GM19463 (cell line): ENCODE measurements at regions not wholly inside any gene's neighbourhood (a gene's known extent, or its start where the extent isn't known, plus 50 kb on each side); places are given as distances from the start of the nearest gene placed in this dataset.
"Not testable (repeated sequence)": the region's sequence is repeated elsewhere in the genome, so short reads cannot be mapped to it uniquely, and the experiment has no call there.

Experiments used
- ATAC-seq: cut with Tn5 transposase; IDR thresholded peaks from one replicate; pipeline ENCODE4 v1.9.1; 2021; ENCODE audit warnings: mild to moderate bottlenecking, moderate library complexity; ENCODE audit not compliant: unreplicated experiment

GRCh38 chr4:132646186-132646585, 502.9 kb upstream of the PCDH10 start:
- ATAC-seq: peak; percentile 86

DNA sequence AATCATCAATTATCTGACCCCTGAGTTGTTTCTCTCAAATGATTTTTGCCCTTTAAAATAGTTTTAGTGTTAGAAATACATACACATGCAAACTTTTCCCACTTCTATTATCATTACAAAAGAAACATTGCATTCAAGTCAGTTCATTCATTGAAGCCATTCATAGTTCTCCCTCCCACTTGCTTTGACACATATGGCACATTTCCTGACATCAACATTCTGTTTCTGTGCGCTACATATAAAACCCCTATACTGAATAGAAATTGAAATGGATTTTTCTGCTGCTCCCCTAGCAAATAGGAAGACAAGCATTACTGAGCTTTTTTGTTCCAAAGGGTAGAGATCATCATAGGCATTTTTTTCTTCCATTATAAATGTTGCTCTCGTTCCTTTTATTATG, 497.9 kb upstream of the PCDH10 start:
- no peak for ATAC-seq

GRCh38 chr4:132660181-132660580, 488.9 kb upstream of the PCDH10 start:
- no peak for ATAC-seq

DNA sequence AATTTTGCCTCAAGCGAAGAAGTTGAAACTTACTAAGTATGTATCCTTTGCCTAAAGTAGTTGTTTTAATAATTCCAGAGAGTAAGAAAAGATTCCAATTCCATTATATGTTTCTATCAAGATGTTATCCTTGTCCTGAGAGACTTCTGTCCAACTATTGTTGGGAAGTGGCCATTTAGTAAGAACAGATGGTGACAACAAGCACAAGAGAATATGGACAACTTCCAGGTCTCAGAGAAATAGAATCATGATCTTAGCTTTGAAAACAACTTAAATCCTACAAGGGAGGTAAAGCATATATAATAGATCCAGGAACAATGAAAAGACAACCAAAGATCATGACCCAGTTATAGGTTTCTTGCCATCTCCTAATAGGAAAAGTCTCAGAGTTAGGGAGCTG, 486.6 kb upstream of the PCDH10 start:
- ATAC-seq: no peak

- ATAC-seq: no peak
Observed at GRCh38 chr4:132669786-132670185, 479.3 kb upstream of the PCDH10 start.

DNA sequence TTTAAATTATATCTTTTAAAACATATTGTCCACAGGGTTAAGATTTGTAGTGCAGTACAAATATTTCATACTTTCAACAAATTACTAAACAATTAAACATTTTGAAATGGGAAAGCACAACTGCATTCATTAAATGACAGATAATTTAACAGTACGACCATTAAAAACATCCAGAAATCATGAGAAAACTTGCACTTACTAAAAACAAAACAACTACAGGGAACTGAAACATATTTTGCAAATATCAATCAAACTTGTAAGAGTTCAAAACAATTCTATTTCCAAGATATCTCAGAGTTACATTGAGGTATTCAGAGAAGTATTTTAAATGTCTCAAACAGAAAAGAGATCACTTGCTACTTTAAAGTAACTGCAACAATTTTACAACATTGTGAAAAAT, 478.5 kb upstream of the PCDH10 start:
- ATAC-seq: no peak

- ATAC-seq: no peak
Observed at GRCh38 chr4:132683957-132684356, 465.1 kb upstream of the PCDH10 start.

DNA sequence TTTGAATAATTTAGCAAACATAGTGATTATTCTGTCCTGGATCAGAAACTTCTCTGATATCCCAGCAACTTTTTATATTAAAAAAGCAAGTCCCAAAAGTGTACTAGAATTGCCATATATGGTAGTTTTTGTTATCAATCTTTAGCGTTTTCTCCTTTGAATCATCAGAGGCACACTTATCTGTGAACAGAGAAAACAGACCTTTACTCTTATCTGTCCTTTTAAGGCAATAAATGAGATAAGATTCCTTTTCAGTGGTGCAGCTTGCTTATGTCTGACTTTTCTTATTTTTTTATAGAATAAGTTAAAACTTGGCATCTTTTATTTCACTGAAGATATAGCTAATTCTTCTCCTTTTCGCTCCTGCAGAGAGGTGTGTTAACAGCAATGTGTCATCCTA, 458.1 kb upstream of the PCDH10 start:
- no peak for ATAC-seq

- no peak for ATAC-seq
Observed at GRCh38 chr4:132691668-132692067, 457.4 kb upstream of the PCDH10 start.

GRCh38 chr4:132694775-132695174, 454.3 kb upstream of the PCDH10 start:
- no peak for ATAC-seq

DNA sequence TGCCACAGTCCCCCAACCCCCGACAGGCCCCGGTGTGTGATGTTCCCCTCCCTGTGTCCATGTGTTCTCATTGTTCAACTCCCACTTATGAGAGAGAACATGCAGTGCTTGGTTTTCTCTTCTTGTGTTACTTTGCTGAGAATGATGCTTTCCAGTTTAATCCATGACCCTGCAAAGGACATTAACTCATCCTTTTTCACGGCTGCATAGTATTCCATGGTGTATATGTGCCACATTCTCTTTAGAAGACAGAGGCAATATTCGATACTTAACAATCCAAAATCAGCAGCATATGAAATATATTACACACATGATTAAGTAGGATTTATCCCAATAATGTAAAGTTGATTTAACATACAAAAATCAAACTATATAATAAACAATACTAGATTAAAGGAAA, 451.6 kb upstream of the PCDH10 start:
- not testable (repeated sequence) for ATAC-seq

DNA sequence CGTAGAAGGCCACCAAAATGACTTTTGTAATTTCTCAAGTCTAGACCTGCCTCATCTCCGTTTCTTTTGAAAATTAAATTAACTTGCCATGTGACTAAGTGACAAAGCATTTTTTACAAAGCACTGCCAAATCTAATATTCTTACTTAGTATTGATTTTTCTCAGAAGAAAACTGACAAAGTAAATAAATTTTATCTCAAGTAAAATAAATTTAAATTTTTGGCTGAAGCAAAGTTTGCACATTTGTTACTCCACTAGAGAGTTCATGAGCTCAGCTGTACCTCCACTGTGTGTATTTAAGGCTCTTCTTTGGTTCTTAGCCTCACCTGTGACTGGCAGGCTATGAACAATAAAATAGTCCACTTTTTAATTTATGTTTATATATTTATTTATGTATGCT, 441.1 kb upstream of the PCDH10 start:
- ATAC-seq: no peak

- no peak for ATAC-seq
Observed at GRCh38 chr4:132709056-132709455, 440.0 kb upstream of the PCDH10 start.

GRCh38 chr4:132710971-132711370, 438.1 kb upstream of the PCDH10 start:
- no peak for ATAC-seq

- no peak for ATAC-seq
Observed at GRCh38 chr4:132737344-132737743, 411.8 kb upstream of the PCDH10 start.

DNA sequence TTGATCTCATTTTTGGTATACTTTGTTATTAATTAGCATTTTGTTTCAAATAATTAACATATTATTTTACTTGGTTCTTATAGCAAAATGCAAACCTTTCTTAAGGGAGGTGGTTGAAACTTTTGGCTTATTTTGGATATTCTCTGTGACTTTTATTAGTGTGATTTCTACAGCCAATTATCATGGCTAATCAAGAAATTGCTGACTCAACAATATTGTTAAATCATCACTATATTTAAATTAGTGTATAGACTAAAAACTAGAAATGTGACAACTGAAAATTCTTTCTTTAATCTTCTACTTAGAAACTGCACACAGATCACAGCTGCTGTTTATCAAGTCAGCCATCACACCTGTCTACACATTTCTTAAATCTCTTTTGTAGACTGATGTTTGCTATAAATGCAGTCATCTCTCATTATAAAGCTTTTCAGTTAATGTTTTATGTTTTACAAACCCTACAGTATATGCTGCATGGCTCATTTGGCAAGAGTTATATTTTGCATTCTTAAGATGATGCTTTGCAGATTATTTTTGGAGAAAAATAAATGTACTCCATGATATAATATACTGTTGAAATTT, 389.8 kb upstream of the PCDH10 start:
- no peak for ATAC-seq

- ATAC-seq: no peak
Observed at GRCh38 chr4:132763465-132763864, 385.6 kb upstream of the PCDH10 start.

DNA sequence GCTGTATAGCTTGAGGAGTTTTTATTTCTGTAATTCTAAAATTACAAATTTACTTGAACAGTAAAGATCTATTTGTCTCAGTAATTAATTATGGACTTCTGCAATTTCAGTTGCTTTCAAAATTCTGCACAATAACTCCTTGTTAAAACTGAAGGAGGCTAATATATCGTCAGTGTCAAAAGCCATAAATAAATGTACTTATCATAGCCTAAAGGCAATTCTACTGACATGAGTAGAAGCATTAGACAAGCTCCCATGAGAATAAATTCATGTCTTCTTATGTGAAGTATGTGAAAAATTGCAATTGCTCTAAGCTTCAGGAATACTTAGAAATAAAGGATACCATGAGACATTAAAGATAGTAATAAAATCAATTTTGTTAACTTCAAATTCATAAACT, 381.2 kb upstream of the PCDH10 start:
- ATAC-seq: no peak

DNA sequence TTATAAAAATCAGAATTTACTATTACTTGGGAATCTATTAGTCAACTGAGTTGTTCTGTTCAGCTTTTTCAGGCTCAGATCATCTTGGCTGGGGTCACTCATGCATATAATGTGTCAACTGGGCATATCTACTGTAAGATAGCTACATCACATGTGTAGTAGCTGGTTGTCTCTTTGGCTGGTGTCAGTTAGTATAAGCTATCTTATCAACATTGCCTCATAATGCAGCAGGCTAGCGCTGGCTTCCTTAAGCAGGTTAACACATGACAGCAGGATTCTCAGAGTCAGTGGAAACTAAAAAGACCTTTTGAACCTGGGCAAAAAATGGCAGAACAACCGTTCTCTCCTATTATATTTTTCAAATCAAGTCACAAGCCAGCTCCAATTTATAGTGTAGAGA, 378.3 kb upstream of the PCDH10 start:
- ATAC-seq: no peak

DNA sequence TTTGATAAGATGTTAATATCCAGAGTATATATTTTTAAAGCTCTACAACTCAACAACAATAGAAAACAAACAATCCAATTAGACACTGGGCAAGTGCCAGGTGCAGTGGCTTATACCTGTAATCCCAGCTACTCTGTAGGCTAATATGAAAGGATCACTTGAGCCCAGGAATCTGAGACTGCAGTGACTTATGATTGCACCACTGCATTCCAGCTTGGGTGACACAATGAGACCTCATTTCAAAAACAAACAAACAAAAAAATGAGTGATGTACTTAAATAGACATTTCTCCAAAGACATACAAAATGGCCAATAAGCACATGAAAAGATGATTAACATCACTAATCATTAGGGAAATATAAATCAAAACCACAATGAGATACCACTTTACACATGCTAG, 356.8 kb upstream of the PCDH10 start:
- ATAC-seq: no peak

DNA sequence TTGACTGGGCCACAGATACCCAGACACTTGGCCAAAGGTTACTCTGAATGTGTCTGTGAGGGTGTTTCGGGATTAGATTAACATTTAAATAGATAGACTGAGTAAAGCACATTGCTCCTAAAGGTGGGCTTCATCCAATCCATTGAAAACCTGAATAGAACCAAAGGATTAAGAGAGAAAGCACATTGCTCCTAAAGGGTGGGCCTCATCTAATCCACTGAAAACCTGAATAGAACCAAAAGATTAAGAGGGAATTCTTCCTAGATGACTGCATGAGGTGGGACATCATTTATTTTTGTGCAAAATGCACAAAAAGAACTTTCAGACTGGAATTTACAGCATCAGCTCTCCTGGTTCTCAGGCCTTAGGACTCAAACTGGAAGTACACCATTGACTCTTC, 351.2 kb upstream of the PCDH10 start:
- ATAC-seq: no peak

DNA sequence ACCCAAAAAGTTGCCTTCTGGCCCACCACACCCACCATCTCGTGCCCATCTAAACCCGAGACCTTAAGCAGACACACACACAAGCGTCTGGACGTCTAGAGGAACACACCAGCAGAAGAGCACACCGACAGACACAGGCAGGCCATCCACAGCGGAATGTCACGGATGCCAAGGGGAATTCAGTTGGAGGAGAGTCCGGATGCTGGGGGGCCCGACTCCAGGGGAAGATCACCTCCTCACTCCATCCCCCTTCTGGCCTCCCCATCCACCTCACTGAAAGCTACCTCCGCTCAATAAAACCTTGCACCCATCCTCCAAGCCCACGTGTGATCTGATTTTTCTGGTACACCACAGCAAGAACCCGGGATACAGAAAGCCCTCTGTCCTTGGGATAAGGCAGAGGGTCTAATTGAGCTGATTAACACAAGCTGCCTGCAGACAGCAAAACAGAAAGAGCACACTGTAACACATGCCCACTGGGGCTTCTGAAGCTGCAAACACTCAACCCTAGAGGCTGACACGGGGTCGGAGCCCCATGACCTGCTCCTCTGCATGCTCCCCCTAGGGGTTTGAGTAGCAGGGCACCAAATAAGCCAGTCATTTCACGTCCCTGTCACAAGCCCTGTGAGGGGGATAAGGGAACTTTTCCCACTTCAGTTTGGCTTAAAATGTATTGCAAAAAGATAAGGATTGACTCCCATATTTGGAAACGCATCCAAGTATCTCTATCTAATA, 339.6 kb upstream of the PCDH10 start:
- ATAC-seq: no peak

- ATAC-seq: not testable (repeated sequence)
Observed at GRCh38 chr4:132813061-132813460, 336.0 kb upstream of the PCDH10 start.
